AG20443 (cell line): ENCODE measurements at regions not wholly inside any gene's neighbourhood (a gene's known extent, or its start where the extent isn't known, plus 50 kb on each side); places are given as distances from the start of the nearest gene placed in this dataset.
"Not testable (repeated sequence)": the region's sequence is repeated elsewhere in the genome, so short reads cannot be mapped to it uniquely, and the experiment has no call there.

Experiments
- DNase-seq: peaks from one replicate; pipeline ENCODE4 v3.0.0; 2012; ENCODE audit warnings: low spot score, mixed read lengths

- DNase-seq: no peak
Measured at GRCh38 chr10:130660266-130660665, 524.1 kb downstream of the GLRX3 start.

- DNase-seq: no peak
Measured at GRCh38 chr10:130661419-130661818, 525.2 kb downstream of the GLRX3 start.

GRCh38 chr10:130662775-130663174 is 526.6 kb downstream of the GLRX3 start:
- DNase-seq: no peak

- no peak for DNase-seq
Measured at GRCh38 chr10:130664526-130664925, 528.3 kb downstream of the GLRX3 start.

GRCh38 chr10:130666215-130666614 is 530.0 kb downstream of the GLRX3 start:
- no peak for DNase-seq

GRCh38 chr10:130686689-130687300 is 550.6 kb downstream of the GLRX3 start:
- no peak for DNase-seq

GRCh38 chr10:130687566-130687965 is 551.4 kb downstream of the GLRX3 start:
- DNase-seq: no peak

- no peak for DNase-seq
Measured at GRCh38 chr10:130689743-130690626, 553.8 kb downstream of the GLRX3 start.

GRCh38 chr10:130691776-130692175 is 555.6 kb downstream of the GLRX3 start:
- no peak for DNase-seq

GRCh38 chr10:130696870-130697269 is 560.7 kb downstream of the GLRX3 start:
- DNase-seq: no peak

GRCh38 chr10:130707389-130707979 is 571.3 kb downstream of the GLRX3 start:
- no peak for DNase-seq

- no peak for DNase-seq
Measured at GRCh38 chr10:130708465-130709070, 572.4 kb downstream of the GLRX3 start.

- DNase-seq: no peak
Measured at GRCh38 chr10:130709415-130709814, 573.2 kb downstream of the GLRX3 start.

- no peak for DNase-seq
Measured at GRCh38 chr10:130711072-130711471, 574.9 kb downstream of the GLRX3 start.

GRCh38 chr10:130713135-130713534 is 576.9 kb downstream of the GLRX3 start:
- DNase-seq: no peak

GRCh38 chr10:130713731-130714130 is 577.5 kb downstream of the GLRX3 start:
- DNase-seq: no peak

- DNase-seq: no peak
Measured at GRCh38 chr10:130714742-130715467, 578.7 kb downstream of the GLRX3 start.

- DNase-seq: no peak
Measured at GRCh38 chr10:130715686-130716670, 579.8 kb downstream of the GLRX3 start.

- DNase-seq: no peak
Measured at GRCh38 chr10:130717083-130717482, 580.9 kb downstream of the GLRX3 start.

GRCh38 chr10:130718744-130719447 is 582.7 kb downstream of the GLRX3 start:
- DNase-seq: not testable (repeated sequence)
